ENCODE measurements at regions not wholly inside any gene's neighbourhood (a gene's known extent, or its start where the extent isn't known, plus 50 kb on each side); places are given as distances from the start of the nearest gene placed in this dataset.

DNA sequence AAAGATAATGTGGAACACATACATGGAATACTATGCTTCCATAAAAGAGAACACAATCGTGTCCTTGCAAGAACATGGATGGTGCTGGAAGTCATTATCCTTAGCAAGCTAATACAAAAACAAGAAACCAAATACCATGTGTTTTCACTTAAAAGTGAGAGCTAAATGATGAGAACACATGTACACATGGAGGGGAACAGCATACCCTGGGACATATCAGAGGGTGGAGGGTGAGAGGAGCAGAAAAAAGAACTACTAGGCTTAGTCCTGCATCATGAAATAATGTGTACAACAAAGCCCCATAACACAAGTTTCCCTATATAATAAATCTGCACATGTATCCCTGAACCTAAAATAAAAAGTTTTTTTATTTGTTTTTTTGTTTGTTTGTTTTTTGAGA lies 855.5 kb upstream of the NUDT12 start:
- no peak for TF ChIP-seq POLR2A (IDR thresholded peaks at IDR 0.05)
- TF ChIP-seq, protein P1, sequence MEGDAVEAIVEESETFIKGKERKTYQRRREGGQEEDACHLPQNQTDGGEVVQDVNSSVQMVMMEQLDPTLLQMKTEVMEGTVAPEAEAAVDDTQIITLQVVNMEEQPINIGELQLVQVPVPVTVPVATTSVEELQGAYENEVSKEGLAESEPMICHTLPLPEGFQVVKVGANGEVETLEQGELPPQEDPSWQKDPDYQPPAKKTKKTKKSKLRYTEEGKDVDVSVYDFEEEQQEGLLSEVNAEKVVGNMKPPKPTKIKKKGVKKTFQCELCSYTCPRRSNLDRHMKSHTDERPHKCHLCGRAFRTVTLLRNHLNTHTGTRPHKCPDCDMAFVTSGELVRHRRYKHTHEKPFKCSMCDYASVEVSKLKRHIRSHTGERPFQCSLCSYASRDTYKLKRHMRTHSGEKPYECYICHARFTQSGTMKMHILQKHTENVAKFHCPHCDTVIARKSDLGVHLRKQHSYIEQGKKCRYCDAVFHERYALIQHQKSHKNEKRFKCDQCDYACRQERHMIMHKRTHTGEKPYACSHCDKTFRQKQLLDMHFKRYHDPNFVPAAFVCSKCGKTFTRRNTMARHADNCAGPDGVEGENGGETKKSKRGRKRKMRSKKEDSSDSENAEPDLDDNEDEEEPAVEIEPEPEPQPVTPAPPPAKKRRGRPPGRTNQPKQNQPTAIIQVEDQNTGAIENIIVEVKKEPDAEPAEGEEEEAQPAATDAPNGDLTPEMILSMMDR (IDR thresholded peaks at IDR 0.05) = no peak

All from right lobe of liver (tissue), 4 donors.